ENCODE measurements at regions not wholly inside any gene's neighbourhood (a gene's known extent, or its start where the extent isn't known, plus 50 kb on each side); places are given as distances from the start of the nearest gene placed in this dataset.

GRCh38 chr11:79675081-79675480 is 234.3 kb upstream of the TENM4 start (continued):
- TF ChIP-seq CTCF (IDR thresholded peaks at IDR 0.05; ENCODE audit: low read depth, low read length, missing input control) (no peak), MAX (IDR thresholded peaks at IDR 0.05) (no peak)

- Histone ChIP-seq H3K27me3 (ENCODE audit: control insufficient read depth in 4 of 4, insufficient read depth in 4 of 4, low read length in 3 of 4) (peaks cover 0 to 3% (median 0%) of the 10 kb centered on the region in 4 donors), H3K9me3 (ENCODE audit: control insufficient read depth in 4 of 4, low read length in 3 of 4) (no peaks in the 10 kb centered on the region), H3K4me3 (ENCODE audit: low read depth in 1 of 3, low read length in 3 of 3) (no peak overlapping the region), H3K4me1 (ENCODE audit: control insufficient read depth in 4 of 4, insufficient read depth in 4 of 4, low read length in 3 of 4) (no peaks in the 10 kb centered on the region), H3K9ac (ENCODE audit: low read depth in 1 of 2, low read length in 2 of 2) (no peak overlapping the region), H3K36me3 (ENCODE audit: control insufficient read depth in 4 of 4, insufficient read depth in 3 of 4, low read depth in 1 of 4, low read length in 3 of 4) (no peaks in the 10 kb centered on the region), H3K27ac (ENCODE audit: low read depth in 1 of 2, low read length in 2 of 2) (no peak overlapping the region)
- DNase-seq (ENCODE audit: low spot score), result no peak
- WGBS, result 86% methylated on average over 1 of the region's 1 CpG
- TF ChIP-seq JUND (IDR thresholded peaks at IDR 0.05) (no peak), EGR1 (IDR thresholded peaks at IDR 0.05; ENCODE audit: low read depth in 2 of 2) (no peak), YY1 (IDR thresholded peaks at IDR 0.05) (no peak), ATF3 (IDR thresholded peaks at IDR 0.05) (no peak), ZBTB33 (IDR thresholded peaks at IDR 0.05) (no peak), RXRA (IDR thresholded peaks at IDR 0.05) (no peak), NR2F2 (IDR thresholded peaks at IDR 0.05) (no peak), GABPA (IDR thresholded peaks at IDR 0.05 in 1 of 2, conservative IDR thresholded peaks at IDR 0.05 in 1 of 2) (no peak), SP1 (IDR thresholded peaks at IDR 0.05) (no peak), CTCF (IDR thresholded peaks at IDR 0.05; ENCODE audit: low read depth, low read length, missing input control) (no peak), HNF4G (IDR thresholded peaks at IDR 0.05) (no peak)
Measured at GRCh38 chr11:79672786-79673185, 232.0 kb upstream of the TENM4 start.

- no peaks in the 10 kb centered on the region for H3K9me3 ChIP-seq (ENCODE audit: control insufficient read depth in 4 of 4, low read length in 3 of 4)
- no peaks in the 10 kb centered on the region for H3K27me3 ChIP-seq (ENCODE audit: control insufficient read depth in 4 of 4, insufficient read depth in 4 of 4, low read length in 3 of 4)
- H3K4me3 ChIP-seq (ENCODE audit: low read depth in 1 of 3, low read length in 3 of 3), result no peak overlapping the region
- no peaks in the 10 kb centered on the region for H3K36me3 ChIP-seq (ENCODE audit: control insufficient read depth in 4 of 4, insufficient read depth in 3 of 4, low read depth in 1 of 4, low read length in 3 of 4)
- no peak overlapping the region for H3K27ac ChIP-seq (ENCODE audit: low read depth in 1 of 2, low read length in 2 of 2)
- 84% methylated on average over 3 of the region's 3 CpGs for WGBS
- no peak for DNase-seq (ENCODE audit: low spot score)
- H3K9ac ChIP-seq (ENCODE audit: low read depth in 1 of 2, low read length in 2 of 2), result no peak overlapping the region
- no peaks in the 10 kb centered on the region for H3K4me1 ChIP-seq (ENCODE audit: control insufficient read depth in 4 of 4, insufficient read depth in 4 of 4, low read length in 3 of 4)
- TF ChIP-seq RAD21 (IDR thresholded peaks at IDR 0.05), result no peak
- no peak for TF ChIP-seq EGR1 (IDR thresholded peaks at IDR 0.05; ENCODE audit: low read depth in 2 of 2)
- TF ChIP-seq REST (IDR thresholded peaks at IDR 0.05), result no peak
- no peak for TF ChIP-seq CTCF (IDR thresholded peaks at IDR 0.05; ENCODE audit: low read depth, low read length, missing input control)
- no peak for TF ChIP-seq JUND (IDR thresholded peaks at IDR 0.05)
- no peak for TF ChIP-seq FOXA2 (IDR thresholded peaks at IDR 0.05)
- TF ChIP-seq NR2F2 (IDR thresholded peaks at IDR 0.05), result no peak
- TF ChIP-seq SP1 (IDR thresholded peaks at IDR 0.05), result no peak
- TF ChIP-seq HNF4G (IDR thresholded peaks at IDR 0.05), result no peak
- TF ChIP-seq ATF3 (IDR thresholded peaks at IDR 0.05), result no peak
- TF ChIP-seq RXRA (IDR thresholded peaks at IDR 0.05), result no peak
- no peak for TF ChIP-seq YY1 (IDR thresholded peaks at IDR 0.05)
- no peak for TF ChIP-seq HNF4A (conservative IDR thresholded peaks at IDR 0.05)
Measured at GRCh38 chr11:79671401-79671800, 230.6 kb upstream of the TENM4 start.

All from liver (tissue), 8 donors.